ENCODE measurements at regions not wholly inside any gene's neighbourhood (a gene's known extent, or its start where the extent isn't known, plus 50 kb on each side); places are given as distances from the start of the nearest gene placed in this dataset.

- FAIRE-seq = no peak
- DNase-seq (ENCODE audit: insufficient read length) = no peak
- TF ChIP-seq TAF1 (IDR thresholded peaks at IDR 0.05; ENCODE audit: borderline replicate concordance, low read depth, low read length) (no peak), POLR2A (IDR thresholded peaks at IDR 0.05; ENCODE audit: low read depth, low read length) (no peak), POLR2AphosphoS5 (IDR thresholded peaks at IDR 0.05; ENCODE audit: low read depth, low read length) (no peak)
These were observed 234.0 kb downstream of the SNX10 start for GRCh38 chr7:26525398-26526264.

DNA sequence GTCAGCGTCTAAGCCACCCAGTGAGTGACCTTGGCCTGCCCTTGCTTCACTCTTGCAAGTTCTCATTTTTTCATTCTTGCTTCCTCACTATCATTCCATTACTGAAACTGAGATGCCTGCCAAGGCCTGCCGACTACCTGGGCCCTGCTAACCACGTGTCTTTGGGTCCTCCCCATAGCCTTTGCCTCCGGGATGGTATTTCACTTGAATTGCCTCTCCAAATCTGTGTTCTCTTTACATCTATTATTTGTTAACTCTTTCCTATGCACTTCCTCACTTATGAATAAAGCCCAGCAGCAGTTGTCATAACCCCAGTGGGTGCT lies 234.6 kb downstream of the SNX10 start:
- DNase-seq (ENCODE audit: insufficient read length) (no peak), FAIRE-seq (no peak)
- TF ChIP-seq POLR2AphosphoS5 (IDR thresholded peaks at IDR 0.05; ENCODE audit: low read depth, low read length) (no peak), POLR2A (IDR thresholded peaks at IDR 0.05; ENCODE audit: low read depth, low read length) (no peak)

DNA sequence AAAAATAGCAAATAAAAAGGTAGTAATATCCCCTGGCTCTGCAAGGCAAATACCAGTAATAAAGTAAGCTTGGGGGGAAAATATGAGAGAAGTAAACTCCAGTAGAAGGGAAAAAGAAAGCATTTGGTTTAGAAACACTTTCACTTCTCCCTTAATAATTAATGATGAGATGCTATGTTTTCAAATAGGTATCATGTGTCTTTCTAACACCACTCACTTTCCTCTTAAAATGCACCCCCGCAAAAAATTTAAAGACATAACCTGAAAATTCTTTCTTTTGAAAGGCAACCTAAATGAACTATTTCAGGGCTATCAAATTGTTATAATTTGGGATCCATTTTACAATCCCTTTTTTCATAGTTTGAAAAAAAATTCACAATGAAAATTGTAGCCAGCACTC lies 240.3 kb downstream of the SNX10 start:
- DNase-seq (ENCODE audit: insufficient read length) (no peak), FAIRE-seq (no peak)
- TF ChIP-seq POLR2A (IDR thresholded peaks at IDR 0.05; ENCODE audit: low read depth, low read length) (no peak), TAF1 (IDR thresholded peaks at IDR 0.05; ENCODE audit: borderline replicate concordance, low read depth, low read length) (no peak), POLR2AphosphoS5 (IDR thresholded peaks at IDR 0.05; ENCODE audit: low read depth, low read length) (no peak)

GRCh38 chr7:26532471-26532870 lies 240.8 kb downstream of the SNX10 start:
- FAIRE-seq = no peak
- no peak for TF ChIP-seq TAF1 (IDR thresholded peaks at IDR 0.05; ENCODE audit: borderline replicate concordance, low read depth, low read length)
- TF ChIP-seq POLR2AphosphoS5 (IDR thresholded peaks at IDR 0.05; ENCODE audit: low read depth, low read length) = no peak
- no peak for TF ChIP-seq POLR2A (IDR thresholded peaks at IDR 0.05; ENCODE audit: low read depth, low read length)
- no peak for DNase-seq (ENCODE audit: insufficient read length)

DNA sequence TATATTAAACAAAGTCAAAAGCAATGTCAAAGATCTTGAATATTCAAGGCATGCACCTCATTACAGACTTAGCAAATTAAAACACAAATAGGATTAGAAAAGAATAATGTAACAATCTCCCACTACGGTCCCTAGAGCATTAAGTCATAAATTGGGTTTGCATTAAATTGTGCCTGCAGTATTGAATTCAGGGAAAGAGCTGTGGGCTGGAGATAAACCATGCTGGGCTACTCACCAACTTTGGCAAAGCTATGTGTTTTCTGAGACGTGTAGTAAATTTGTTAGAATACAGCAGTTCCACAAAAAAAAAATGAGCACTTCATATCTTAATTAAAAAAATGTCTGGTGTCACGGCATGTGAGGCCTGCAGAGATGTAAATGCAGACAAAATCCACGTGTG lies 241.6 kb downstream of the SNX10 start:
- TF ChIP-seq TAF1 (IDR thresholded peaks at IDR 0.05; ENCODE audit: borderline replicate concordance, low read depth, low read length) = no peak
- DNase-seq (ENCODE audit: insufficient read length) = no peak
- no peak for FAIRE-seq

- no peak for DNase-seq (ENCODE audit: insufficient read length)
- no peak for FAIRE-seq
- TF ChIP-seq TAF1 (IDR thresholded peaks at IDR 0.05; ENCODE audit: borderline replicate concordance, low read depth, low read length) = no peak
- TF ChIP-seq POLR2AphosphoS5 (IDR thresholded peaks at IDR 0.05; ENCODE audit: low read depth, low read length) = no peak
- no peak for TF ChIP-seq POLR2A (IDR thresholded peaks at IDR 0.05; ENCODE audit: low read depth, low read length)
These were observed 243.2 kb downstream of the SNX10 start for GRCh38 chr7:26534649-26535482.

DNA sequence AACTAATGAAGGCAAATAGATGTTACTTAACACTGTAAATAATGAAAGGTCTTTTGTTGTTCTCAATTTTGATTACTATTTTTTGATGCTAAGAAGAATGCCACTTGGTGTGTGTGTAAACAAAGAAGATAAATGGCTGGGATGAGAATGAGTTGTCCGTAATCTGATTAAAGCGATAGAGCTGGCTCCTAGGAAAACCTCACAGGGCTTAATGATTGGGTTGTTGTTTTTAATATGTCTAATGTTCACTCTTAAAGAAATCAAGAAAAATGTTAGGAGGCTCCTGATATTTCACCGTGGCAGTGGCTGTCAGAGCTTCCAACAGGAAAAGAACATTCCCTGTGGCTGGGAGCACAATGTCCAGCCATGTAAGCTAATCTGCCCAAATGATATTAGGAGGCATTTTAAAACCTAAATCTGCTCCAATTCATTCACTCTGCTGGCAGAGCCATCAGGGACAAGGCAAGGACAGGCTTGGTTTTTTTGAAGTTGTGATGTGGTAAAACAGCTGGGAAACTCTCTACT lies 243.9 kb downstream of the SNX10 start:
- no peak for DNase-seq (ENCODE audit: insufficient read length)
- no peak for FAIRE-seq
- no peak for TF ChIP-seq POLR2A (IDR thresholded peaks at IDR 0.05; ENCODE audit: low read depth, low read length)
- TF ChIP-seq TAF1 (IDR thresholded peaks at IDR 0.05; ENCODE audit: borderline replicate concordance, low read depth, low read length) = no peak
- TF ChIP-seq POLR2AphosphoS5 (IDR thresholded peaks at IDR 0.05; ENCODE audit: low read depth, low read length) = no peak

- TF ChIP-seq TAF1 (IDR thresholded peaks at IDR 0.05; ENCODE audit: borderline replicate concordance, low read depth, low read length) (no peak), POLR2AphosphoS5 (IDR thresholded peaks at IDR 0.05; ENCODE audit: low read depth, low read length) (no peak), POLR2A (IDR thresholded peaks at IDR 0.05; ENCODE audit: low read depth, low read length) (no peak)
- FAIRE-seq (no peak), DNase-seq (ENCODE audit: insufficient read length) (no peak)
These were observed 246.6 kb downstream of the SNX10 start for GRCh38 chr7:26538216-26538615.

DNA sequence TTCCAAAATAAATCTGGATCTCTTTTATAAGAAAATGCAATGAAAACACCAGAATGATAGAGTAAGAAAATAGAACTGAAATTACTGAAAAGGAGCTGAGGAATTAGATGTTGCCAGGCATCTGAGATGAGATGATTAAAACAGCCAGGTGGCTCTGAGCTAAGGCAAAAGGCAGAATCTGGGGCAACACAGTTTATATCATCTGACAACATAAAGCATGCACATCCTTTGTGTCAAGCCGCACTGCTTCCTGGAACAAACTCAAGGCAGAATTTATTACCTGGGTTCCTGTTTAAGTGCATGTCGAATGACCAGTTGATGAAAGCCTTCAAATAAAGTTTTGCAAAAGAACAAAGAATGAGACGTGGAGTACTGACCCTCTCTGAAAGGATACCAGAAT lies 247.0 kb downstream of the SNX10 start:
- FAIRE-seq = no peak

GRCh38 chr7:26543340-26543739 lies 251.7 kb downstream of the SNX10 start:
- FAIRE-seq (no peak), DNase-seq (ENCODE audit: insufficient read length) (no peak)
- TF ChIP-seq TAF1 (IDR thresholded peaks at IDR 0.05; ENCODE audit: borderline replicate concordance, low read depth, low read length) (no peak), POLR2AphosphoS5 (IDR thresholded peaks at IDR 0.05; ENCODE audit: low read depth, low read length) (no peak), POLR2A (IDR thresholded peaks at IDR 0.05; ENCODE audit: low read depth, low read length) (no peak)

More for the DNA sequence above, 247.0 kb downstream of the SNX10 start:
- no peak for DNase-seq (ENCODE audit: insufficient read length)
- TF ChIP-seq POLR2AphosphoS5 (IDR thresholded peaks at IDR 0.05; ENCODE audit: low read depth, low read length) (no peak), POLR2A (IDR thresholded peaks at IDR 0.05; ENCODE audit: low read depth, low read length) (no peak), TAF1 (IDR thresholded peaks at IDR 0.05; ENCODE audit: borderline replicate concordance, low read depth, low read length) (no peak)

GRCh38 chr7:26543951-26544350 lies 252.3 kb downstream of the SNX10 start:
- no peak for FAIRE-seq
- no peak for DNase-seq (ENCODE audit: insufficient read length)
- TF ChIP-seq TAF1 (IDR thresholded peaks at IDR 0.05; ENCODE audit: borderline replicate concordance, low read depth, low read length) (no peak), POLR2A (IDR thresholded peaks at IDR 0.05; ENCODE audit: low read depth, low read length) (no peak), POLR2AphosphoS5 (IDR thresholded peaks at IDR 0.05; ENCODE audit: low read depth, low read length) (no peak)

Measured in GM12892 (cell line).